HK-2 (cell line): ENCODE measurements at regions not wholly inside any gene's neighbourhood (a gene's known extent, or its start where the extent isn't known, plus 50 kb on each side); places are given as distances from the start of the nearest gene placed in this dataset.
A peak's percentile ranks its signal among the peaks of the same experiment; 100 is the strongest.

Experiments used
- DNase-seq: peaks from one replicate; pipeline ENCODE4 v3.0.0-alpha.2; 2018; ENCODE audit not compliant: unreplicated experiment

DNA sequence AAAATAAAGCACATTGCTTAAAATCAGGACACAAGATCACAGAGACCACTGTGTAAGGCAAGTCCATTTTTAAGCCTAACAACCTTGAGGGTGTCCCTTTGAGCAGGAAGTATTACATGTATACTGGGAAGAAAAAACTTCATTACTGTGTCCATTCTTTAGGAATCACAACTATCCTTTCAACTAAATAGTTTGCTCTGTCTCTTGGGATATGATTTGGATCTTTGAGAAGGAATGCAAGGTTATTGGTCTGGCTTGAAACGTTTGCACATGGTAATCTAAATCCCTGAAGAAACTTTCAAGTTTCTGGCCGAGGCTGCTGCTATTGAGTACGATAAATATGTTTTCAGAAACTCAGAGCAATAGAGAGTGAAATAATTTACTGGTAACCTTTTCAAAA, 923.0 kb upstream of the SEMA6A start:
- no peak for DNase-seq

DNA sequence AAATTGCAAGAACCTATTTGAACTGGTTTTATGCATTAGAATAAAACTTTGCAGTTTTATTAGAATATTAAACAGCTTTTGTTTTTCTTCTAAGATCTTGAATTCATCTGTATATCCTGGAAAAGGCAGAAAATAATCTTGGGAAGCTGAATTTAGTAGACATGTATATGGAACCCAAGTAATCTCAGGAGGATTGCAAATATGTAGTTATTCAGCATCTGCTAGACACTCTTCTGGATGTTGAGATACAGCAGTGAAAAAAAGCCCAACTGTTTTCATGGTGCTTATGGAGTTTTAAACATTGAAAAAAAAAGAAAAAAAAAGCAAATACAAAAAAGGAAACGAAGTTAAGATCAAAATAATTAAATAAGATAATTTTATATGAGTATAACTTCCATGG, 922.2 kb upstream of the SEMA6A start:
- no peak for DNase-seq

DNA sequence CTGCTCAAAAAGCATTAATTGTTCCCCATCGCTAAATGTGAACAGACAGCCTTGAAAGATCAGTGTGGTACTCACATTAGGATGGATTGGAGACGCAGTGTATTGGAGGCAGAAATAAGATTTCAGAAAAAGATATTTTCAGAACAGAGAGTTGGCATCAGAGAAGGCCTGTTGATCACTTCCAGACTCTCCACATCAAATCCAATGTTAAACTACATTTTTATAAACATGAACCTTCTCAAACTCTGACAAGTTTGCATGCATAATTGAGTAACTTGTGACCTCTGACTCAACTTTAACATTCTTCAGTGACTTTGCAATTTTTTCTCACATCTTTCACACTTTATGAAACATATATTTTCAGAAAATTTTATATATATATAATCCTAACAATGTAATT, 919.6 kb upstream of the SEMA6A start:
- DNase-seq = no peak

DNA sequence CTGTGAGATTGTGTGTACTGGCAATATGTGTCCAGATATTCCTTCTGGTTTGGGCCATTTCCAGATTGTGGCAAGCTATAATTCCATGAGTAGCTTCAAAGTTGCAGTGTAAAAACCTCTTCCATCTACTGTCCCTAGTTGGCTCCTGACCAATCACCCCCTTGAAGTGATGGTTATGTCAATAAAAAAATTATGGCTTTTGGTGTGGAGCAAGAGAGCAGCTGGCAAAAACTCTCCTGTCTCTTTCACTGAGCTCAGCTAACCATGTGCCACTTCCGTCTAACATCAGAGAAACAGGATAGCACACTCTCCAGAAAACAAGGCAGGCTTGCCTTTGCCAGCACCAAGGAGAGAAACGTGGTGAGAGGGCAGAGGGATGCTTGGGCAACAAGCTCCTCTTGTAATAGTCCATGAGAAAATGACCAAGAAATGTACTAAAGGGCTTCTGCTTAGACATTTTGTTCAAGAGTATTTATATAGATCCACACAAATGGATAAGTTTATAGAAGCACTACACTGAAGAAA, 914.4 kb upstream of the SEMA6A start:
- DNase-seq = no peak

DNA sequence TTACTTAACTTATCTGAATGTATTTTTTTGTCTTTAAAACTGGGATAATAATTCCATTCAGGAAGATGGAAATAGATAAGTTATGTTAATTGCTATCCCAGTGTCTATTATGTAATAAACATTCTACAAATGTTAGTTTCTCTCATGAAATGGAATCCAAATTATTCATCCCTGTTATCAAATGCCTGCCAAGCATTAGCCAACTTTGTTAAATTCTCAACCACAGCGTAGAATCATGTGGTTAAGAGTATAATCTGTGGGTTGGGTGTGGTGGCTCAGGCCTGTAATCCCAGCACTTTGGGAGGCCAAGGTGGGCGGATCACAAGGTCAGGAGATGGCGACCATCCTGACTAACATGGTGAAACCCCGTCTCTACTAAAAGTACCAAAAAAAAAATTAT, 912.9 kb upstream of the SEMA6A start:
- DNase-seq = no peak

DNA sequence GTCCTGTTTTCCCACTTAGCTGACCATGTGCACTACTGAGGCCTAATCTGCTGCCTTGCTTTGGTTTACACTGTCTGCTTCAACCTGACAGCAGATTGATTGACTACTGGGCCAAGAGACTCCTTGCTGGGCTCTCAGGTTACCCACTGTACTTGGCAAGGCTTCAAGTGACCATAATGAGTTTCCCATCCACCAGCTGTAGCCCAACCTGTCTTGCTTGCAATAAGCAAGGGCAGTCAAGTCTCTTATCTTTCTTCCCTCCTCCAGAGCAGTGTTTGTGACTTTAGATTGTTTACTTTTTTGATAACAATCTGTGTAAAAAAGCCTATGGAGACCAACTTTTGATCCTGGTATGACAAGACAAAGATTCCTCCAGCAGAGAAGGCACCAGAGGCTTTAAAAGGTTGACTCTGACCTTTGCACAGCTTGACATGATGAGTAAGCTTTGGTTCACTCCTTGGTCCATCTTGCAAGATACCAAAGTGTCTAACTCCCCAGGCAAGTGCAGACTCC, 912.3 kb upstream of the SEMA6A start:
- no peak for DNase-seq

DNA sequence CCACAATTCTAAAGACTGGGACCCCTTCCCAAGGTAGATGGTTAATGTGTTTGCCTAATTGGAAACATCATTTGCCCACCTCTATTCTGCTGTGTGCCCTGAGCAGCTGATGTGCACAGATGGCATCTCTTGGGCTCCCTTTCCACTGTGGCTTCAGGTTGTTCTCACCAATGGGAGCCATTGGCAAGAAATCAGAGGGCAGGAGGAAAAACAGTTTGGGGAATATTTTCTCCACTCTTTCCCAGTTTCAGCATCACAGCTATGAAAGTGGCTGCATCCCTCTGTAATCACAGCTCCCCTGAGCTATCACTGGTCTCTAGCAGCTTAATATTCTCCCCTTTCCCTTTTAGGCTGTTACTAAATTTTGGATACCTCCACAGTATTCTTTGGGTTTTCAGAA, 911.6 kb upstream of the SEMA6A start:
- DNase-seq = no peak

DNA sequence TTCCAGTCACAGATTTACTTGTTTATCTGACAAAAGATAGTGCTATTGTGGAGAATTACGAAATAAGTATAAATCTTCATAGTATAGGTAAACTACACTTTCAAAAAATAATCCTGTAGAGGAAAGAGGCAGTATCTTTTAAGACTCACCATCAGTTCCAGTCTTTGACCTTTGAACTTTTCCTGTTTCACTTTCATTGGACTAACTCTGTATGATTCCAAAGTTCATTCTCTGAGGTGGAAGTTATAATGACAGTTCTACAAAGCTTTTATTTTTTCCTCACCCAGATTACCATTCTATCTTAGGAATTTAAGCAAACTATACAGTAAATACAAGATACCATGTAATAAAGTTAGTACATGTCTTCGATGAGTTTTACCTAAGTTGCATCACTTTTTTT, 901.3 kb upstream of the SEMA6A start:
- DNase-seq = no peak

DNA sequence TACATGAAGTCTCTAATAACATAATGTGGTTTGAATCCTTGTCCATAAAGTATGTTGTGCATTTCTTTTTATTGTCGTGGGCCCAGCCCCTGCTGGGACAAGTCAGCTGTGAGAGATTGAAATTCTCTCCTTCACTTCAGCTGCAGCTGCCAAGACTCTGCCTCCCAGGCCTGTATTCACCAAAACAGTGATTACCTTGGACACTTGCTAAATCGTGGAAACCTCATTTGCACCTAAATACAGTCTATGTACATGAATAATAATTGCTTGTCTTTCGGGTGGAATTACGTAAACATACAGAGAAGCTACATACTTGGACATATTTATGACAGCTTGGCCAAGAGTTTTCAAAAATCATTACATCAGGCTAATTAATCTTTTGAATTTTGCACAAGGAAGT, 898.5 kb upstream of the SEMA6A start:
- no peak for DNase-seq

DNA sequence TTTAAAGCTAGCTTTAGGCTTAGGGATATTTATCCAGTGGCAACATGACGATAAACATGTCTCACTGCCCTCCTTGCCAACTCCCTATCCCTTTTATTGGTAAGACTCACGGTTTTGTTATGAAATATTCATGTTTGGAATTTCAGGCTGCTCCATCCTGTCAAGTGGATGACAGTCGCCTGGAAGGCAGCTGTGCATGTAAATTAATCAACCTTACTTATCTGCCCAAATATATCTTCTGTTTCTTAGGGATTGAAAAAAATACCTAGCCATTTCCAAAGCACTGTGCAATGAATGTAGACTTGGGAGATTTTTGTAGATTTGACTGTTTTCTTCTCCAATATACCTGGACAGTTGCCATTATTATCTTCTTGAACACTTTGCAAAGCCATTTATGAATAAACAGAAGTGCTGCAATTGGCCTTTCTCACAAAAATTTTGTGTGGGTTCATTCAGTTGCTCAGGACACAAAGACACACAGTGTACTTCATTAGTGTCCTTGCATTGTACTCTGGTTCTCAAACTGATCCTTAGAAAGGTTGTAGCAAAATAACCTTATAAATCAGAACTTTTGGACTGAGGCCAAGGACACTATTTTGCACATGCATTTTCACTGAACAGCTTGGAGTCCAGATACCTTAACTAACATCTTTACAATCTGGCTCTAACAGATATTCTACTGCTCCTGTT, 889.4 kb upstream of the SEMA6A start:
- DNase-seq = no peak

DNA sequence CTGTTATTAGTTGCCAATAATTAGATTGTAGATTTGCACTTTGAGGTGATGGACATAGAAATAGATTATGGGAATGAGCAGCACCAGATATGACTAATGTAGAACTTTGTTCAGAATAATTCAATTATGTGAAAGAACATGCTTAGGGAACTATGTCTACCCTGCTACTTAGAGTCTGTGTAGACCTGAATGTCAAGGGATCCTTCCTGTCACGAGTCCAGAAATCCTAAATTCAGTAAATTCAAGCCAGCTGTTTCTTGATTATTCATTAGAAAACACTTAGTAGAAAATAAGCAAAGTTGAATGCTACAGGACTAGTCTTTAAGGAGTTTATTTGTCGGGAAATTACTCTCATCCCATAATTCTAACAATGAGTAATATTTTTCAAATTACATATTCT, 887.3 kb upstream of the SEMA6A start:
- DNase-seq = no peak

DNA sequence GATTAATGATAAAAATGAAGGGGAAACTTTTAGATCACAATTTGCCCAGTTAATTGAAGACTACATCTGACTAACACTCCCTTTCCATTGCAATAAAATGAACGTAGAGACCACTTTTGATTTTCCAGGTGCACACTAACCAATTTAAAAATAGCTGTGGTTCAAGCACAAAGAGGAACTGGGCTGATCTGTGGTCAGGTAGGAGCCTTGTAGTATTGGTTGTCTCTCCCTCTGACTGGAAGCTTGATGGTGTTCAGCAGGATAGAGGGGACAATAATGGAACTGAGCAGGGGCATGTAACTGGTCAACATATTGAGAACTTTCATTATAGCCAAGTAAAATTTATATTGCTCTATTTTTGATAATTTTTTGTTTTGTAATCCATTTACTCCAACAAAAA, 886.8 kb upstream of the SEMA6A start:
- no peak for DNase-seq

DNA sequence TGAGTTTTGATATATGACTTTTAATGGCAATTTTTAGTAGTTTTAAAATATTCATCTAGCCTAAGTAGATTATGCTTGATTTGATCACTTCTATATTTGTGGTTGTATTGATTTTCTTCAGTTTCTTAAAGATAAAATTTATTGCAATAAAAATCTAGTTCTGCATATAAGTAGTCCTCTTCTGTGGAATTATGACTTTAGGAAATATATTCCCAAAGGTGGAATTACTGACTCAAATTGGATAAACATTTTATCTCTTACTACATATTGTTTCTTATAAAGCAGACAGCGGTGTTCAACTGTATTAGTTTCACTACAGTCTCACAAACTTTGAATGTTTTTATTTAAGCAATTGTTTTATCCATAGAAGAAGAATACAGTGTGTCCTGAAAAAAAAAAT, 883.0 kb upstream of the SEMA6A start:
- DNase-seq = no peak

DNA sequence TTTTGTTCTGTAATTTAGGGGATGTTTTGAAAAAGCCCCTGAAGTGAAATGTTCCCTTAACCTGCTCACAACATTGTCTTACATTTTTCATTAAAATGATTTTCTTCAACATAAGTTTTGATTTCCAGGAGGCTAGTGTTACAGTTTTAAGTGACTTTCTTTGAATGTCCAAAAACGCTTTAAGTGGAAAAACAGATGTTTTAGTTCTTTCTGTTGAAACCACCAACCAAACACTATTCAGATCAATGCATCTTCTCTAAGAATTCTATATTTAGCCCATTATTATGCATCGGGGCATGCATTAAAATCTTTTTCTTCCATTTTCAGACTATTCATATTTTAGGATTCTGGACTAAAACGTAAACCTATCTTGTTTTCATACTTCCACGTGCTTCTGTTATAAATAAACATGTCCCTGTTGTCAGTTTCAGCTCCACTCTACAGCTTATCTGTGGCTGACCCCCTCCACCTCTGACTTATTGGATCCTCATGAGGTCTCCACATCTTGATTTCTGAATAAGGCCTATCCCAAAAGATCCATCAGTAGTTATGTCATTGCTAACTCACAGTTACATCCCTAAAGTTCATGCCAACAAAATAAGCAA, 882.3 kb upstream of the SEMA6A start:
- no peak for DNase-seq

DNA sequence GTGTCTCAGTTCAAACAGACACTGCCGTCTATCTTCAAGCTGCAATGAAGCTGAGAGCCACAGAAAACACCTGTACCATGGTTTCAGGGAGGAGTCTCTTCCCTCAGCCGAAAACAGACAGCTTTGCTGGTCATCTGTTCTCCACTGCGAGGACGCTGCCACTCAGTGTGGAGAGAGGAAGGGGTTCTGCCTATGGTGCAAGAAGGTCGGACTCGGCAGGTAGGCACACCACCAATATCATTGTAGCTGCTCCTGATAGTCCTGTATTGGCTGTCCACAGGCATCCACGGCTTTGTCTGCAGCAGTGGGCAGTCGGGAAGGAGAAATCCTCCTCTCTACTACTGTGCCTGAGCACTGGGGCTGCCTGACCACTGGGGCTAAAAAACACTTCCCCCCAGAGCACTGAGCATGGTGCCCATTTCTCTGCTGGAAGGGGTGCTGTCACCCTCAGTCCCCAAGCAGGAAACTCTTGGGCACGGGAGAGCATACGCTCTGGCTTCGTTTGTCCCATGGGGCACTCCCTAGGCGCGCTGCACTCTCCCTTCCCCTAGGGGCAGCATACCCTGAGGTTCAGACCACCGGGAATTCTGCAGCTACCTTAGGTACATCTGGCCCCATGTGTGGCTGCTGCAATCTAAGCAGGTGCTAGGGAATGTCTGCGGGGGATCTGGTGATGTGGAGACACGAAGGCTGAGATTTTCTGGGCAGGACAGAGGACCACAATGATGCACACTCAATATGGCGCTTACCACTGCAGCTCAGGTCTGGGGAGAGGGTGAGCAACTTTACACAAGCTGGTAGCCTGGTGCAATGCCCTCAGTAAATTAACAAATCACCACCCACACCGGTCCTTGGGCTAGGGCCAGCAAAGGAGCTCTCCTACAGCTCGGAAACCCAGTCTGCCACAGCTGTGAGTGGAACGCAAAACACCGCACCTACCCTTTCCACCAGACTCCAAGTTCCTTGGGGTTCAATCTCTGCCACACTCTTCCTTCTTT, 880.9 kb upstream of the SEMA6A start:
- no peak for DNase-seq

DNA sequence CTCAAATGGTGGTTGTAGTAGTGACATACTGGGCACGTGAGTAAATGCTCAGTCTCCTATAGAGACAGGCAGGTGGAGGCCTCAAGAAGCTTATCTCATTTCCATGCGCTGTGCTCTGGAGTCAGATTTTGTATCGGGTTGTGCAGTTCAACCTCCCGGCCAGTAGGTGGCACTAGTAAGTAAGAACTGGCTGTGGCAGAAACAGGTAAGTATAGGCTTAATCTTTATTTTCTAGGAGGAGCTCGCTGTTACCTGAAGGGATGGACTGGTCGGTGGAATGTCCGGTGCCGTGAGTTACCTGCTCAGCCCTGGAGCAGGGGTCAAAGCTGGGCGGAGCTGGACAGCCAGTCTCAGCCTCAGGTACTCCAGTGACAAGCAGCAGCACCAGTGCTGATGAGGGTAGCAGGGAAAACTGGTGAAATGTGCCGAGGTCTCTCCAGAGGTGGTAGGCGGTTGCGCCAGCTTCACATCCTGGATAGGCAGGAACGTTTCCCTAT, 880.1 kb upstream of the SEMA6A start:
- DNase-seq = peak; percentile 44

DNA sequence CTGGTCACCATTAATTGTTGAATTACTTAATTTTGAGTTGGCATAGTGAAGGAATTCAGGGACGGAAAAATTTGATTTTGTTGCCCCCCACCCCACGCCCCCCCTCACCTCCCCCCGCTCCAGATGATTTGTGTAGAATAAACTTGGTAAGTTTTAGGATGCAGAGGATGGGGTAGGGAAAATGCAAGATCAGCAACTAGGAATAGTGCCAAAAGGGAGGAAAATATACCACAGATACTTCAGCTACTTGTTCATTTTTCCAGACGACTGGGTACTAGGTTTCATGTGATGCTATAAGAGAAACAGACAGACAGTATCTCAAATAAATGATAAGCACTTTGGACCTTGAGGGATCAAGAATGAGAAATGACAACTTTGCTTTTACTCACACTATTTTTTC, 862.2 kb upstream of the SEMA6A start:
- no peak for DNase-seq

DNA sequence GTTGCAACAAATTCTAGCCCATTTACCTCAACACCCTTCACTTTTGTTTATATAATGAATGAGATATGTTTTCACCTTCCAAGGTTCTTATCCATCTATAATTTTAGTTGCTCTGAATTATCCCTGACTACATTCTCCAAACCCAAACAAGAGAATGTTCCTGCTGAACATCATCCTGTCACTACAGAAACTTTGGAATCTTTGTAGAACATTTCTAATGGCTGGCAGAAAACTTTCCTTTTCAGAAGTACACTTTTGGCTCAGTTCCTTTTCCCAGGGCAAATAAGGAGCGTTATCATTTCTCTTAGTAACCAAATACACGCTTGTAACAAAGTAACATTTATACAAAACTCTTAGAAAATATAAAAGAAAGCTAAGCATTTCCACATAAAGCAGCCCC, 860.6 kb upstream of the SEMA6A start:
- DNase-seq = no peak

DNA sequence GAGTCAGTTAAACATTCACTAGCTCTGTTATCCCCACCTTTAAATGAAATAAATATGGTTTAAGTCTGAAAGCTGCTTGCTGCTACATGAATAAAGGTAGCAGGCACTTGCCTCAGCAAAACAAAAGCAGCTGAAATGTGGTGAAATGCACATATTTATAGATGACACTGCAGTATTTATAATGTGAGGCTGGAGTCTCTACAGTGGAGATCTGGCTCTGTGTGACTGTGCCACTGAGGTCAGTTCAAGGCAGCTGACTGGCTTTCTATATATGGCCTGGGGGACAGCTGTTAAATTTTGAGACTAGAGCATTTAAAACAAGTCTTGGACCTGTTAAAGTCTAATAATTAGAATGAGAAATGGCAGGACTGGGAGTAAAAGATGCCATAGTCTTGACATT, 859.6 kb upstream of the SEMA6A start:
- DNase-seq = no peak

DNA sequence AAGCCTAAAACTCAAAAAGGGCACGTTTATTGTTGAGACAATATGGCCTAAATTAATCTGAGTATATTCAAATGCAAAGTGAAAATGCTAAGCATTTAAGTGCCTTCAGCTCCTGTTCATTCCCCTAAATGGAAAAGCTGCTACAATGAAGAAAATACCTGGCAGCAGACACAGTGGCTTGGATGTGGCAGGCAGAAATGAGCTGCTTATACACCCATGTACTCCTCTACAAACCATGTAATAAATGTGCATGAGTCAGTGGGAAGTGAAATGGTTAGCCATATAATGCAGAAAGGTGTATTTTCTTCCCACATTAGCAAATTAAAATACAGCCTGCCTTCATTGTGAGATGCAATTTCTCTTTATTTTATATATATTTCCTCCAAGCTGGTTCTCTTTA, 859.2 kb upstream of the SEMA6A start:
- DNase-seq = no peak

DNA sequence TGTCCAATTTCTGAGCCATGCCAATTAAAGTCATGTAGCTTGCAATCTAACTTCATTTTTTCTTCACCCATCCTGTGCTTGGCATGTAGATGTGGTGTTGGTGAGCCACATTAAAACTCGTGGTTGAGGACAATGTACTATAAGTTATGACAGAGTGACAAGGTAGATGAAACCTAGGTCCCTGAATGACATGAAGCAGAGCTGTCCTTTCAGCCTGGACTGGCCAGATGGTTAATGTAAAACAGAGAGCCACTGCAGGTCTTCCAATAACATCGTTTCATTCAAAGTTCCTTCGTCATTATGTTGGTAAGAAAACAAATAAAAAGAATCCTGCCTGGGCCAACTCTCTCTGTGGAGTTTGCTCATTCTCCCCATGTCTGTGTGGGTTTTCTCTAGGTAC, 856.5 kb upstream of the SEMA6A start:
- DNase-seq = no peak

DNA sequence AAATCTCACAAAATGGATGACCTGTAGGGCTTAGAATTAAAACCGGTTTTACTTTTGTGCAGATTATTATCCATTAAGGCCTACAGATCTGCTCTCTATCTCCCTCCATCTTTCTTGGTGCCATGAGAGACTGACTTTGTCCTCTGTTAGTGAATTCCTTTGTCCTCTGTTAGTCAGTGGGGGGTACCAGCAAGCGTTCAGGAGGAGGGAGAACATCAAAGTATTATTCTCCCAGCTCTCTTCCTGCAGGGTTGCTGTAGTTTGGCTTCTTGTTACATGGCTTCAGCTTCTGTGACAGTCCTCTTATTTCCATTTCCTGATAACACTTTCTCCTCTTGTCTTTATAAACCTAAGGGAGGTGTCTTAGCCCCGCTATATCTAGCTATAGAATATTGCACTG, 850.5 kb upstream of the SEMA6A start:
- DNase-seq = no peak
